ENCODE measurements at regions not wholly inside any gene's neighbourhood (a gene's known extent, or its start where the extent isn't known, plus 50 kb on each side); places are given as distances from the start of the nearest gene placed in this dataset.

DNA sequence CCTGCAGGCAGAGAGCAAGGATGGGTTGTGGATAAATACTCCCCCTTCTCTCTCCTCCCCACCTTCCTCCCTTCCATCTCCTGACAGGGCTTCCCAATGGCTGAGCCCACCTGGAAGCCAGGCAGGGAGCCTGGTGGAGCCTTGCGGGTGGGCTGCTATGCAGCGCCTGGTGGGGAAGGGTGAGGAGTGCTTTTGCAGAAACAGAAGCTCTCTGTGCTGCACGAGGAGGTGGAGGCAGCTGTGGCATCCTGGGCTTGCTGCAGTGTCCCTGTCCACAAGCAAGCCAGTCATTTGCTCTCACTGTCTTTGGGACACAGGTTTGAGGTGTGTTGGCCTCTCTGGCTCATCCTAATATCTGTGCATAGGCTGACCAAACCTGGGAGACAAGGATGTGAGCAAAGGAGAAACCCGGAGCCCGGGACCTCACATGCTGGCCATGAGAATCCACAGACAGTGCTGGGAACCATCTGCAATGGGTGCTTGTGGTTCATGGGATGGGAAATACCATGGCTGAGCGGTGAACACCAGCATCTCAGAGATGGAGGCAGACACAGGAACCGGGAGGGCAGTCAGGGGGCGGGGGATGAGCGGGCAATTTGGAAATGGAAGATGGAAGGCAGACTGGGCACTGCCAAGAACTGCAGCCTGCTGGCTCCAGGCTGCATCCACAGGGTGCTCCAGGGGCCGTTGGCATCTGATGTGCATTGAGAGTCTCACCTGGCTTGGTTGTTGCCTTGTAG, 364.2 kb downstream of the GLRX3 start:
- H3K36me3 ChIP-seq: no peaks in the 10 kb centered on the region
- no peaks in the 10 kb centered on the region for H3K27me3 ChIP-seq
- no peaks in the 10 kb centered on the region for H3K4me1 ChIP-seq (ENCODE audit: control insufficient read depth in 1 of 2, insufficient read depth in 1 of 2, low read depth in 1 of 2, low read length in 1 of 2)
- H3K9me3 ChIP-seq: no peaks in the 10 kb centered on the region
- no peak overlapping the region for H3K4me3 ChIP-seq (ENCODE audit: low read depth in 1 of 2, low read length in 1 of 2)
- H3K27ac ChIP-seq: no peak overlapping the region
- no peak for TF ChIP-seq CTCF (IDR thresholded peaks at IDR 0.05)

DNA sequence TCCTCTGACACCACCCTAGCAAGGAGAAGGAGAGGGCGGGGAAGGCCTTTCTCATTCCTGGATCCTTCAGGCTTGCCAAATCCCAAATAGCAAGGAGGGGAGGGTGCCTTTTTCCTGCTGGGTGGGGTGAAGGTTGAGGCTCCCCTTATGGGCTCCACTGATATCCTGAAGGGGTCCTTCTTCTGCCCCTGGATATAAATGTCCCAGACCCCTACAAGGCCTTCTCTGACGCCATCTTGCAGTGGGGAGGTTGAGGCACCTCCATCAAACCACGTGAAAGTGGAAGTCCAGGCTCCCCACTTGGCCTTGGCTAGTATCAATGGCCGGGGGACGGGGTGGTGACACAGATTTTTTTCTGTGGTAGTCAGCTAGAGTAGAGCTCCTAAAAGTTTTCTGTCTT, 371.3 kb downstream of the GLRX3 start:
- no peaks in the 10 kb centered on the region for H3K27me3 ChIP-seq
- H3K27ac ChIP-seq: no peak overlapping the region
- TF ChIP-seq CTCF (IDR thresholded peaks at IDR 0.05): no peak
- H3K4me3 ChIP-seq (ENCODE audit: low read depth in 1 of 2, low read length in 1 of 2): no peak overlapping the region
- H3K36me3 ChIP-seq: no peaks in the 10 kb centered on the region
- H3K9me3 ChIP-seq: no peaks in the 10 kb centered on the region
- no peaks in the 10 kb centered on the region for H3K4me1 ChIP-seq (ENCODE audit: control insufficient read depth in 1 of 2, insufficient read depth in 1 of 2, low read depth in 1 of 2, low read length in 1 of 2)

DNA sequence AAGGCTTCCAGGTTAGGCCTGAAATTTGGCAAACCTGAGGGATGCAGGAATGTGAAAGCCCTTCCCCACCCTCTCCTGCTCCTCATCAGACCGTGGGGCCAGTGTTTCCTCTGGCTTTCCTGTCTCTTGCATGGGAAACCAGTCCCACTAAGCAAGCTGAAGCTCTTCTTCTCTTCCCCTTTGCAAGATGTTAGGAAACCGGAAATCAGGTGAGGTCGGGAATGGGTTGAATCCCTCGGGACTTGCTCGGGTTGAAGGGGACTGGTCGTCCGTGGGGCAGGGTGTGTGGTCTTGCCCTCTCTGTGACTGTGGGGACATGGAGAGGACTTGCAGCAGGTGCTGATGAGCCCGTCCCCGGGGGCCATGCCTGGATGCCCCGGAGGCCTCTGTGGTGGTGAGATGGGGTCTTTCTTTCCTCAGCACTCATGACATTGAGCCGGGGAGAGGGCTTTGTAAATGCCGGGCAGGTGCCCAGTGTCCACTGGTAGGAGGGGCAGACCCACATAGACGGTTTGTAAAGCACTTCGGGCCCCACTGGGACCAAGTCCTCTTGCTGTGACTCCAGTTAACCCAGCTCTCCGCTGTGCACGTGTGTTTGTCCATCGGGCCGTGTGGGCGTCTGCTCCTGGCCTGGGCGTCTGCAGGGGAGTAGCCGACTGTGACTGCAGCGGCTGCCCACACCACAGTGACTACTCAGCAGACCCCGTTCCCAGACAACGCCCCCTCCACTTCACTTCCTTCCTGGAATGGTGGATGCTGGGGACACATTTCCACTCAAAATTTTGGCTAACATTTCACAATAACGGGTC, 373.9 kb downstream of the GLRX3 start:
- Histone ChIP-seq H3K4me1 (ENCODE audit: control insufficient read depth in 1 of 2, insufficient read depth in 1 of 2, low read depth in 1 of 2, low read length in 1 of 2) (no peaks in the 10 kb centered on the region), H3K27ac (no peak overlapping the region), H3K9me3 (no peaks in the 10 kb centered on the region), H3K4me3 (ENCODE audit: low read depth in 1 of 2, low read length in 1 of 2) (no peak overlapping the region), H3K36me3 (no peaks in the 10 kb centered on the region), H3K27me3 (no peaks in the 10 kb centered on the region)
- no peak for TF ChIP-seq CTCF (IDR thresholded peaks at IDR 0.05)

DNA sequence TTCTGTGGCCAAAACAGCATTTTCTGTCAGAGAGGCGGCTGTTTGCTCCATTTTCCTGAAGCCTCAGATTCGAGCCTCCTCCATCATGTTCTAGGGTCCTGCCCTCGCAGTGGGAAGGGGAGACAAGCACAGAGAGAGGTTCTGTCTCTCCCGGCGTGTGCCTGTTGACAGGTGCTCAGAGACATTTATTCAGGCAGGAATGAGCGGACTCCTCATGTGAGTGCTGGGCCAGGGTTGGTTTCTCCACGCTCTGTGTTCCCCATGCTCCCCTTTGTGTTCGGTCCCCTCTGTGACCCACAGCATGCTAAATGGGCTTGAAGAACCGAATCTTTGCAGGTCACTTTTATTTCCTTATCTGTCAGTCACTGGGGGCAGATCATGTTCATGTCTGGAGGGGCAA, 374.6 kb downstream of the GLRX3 start:
- H3K4me3 ChIP-seq (ENCODE audit: low read depth in 1 of 2, low read length in 1 of 2): no peak overlapping the region
- no peaks in the 10 kb centered on the region for H3K36me3 ChIP-seq
- no peaks in the 10 kb centered on the region for H3K9me3 ChIP-seq
- H3K27ac ChIP-seq: no peak overlapping the region
- TF ChIP-seq CTCF (IDR thresholded peaks at IDR 0.05): no peak
- no peaks in the 10 kb centered on the region for H3K27me3 ChIP-seq
- H3K4me1 ChIP-seq (ENCODE audit: control insufficient read depth in 1 of 2, insufficient read depth in 1 of 2, low read depth in 1 of 2, low read length in 1 of 2): no peaks in the 10 kb centered on the region

- H3K36me3 ChIP-seq: no peaks in the 10 kb centered on the region
- no peak overlapping the region for H3K27ac ChIP-seq
- no peak overlapping the region for H3K4me3 ChIP-seq (ENCODE audit: low read depth in 1 of 2, low read length in 1 of 2)
- H3K4me1 ChIP-seq (ENCODE audit: control insufficient read depth in 1 of 2, insufficient read depth in 1 of 2, low read depth in 1 of 2, low read length in 1 of 2): no peaks in the 10 kb centered on the region
- TF ChIP-seq CTCF (IDR thresholded peaks at IDR 0.05): no peak
- no peaks in the 10 kb centered on the region for H3K9me3 ChIP-seq
- H3K27me3 ChIP-seq: no peaks in the 10 kb centered on the region
Measured at GRCh38 chr10:130511766-130512165, 375.6 kb downstream of the GLRX3 start.
